HG03280 (cell line): ENCODE measurements at regions not wholly inside any gene's neighbourhood (a gene's known extent, or its start where the extent isn't known, plus 50 kb on each side); places are given as distances from the start of the nearest gene placed in this dataset.
"Not testable (repeated sequence)": the region's sequence is repeated elsewhere in the genome, so short reads cannot be mapped to it uniquely, and the experiment has no call there.

Source experiments
- ATAC-seq: cut with Tn5 transposase; IDR thresholded peaks from one replicate; pipeline ENCODE4 v1.9.1; 2021; ENCODE audit warnings: mild to moderate bottlenecking, moderate library complexity; ENCODE audit not compliant: unreplicated experiment

DNA sequence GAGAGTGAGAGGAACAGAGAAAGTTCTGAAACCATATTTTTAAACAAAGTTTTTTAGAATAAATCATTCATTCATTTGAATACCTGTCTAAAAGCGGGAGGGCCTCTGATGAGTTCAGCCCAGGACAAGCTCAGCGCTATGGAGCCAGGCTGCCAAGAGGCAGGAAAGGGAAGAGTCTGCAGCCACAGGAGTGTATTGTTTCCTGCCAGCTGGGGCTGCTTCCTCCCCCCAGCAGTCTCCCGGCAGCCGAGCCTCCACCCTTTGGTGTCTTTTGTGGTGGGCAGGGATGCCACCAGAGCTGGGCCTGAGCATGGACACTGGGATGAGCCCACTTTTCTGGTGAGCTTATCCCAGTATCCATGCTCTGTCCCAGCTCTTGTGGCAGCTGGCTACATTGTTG, 199.5 kb upstream of the TPRG1 start:
- ATAC-seq: no peak

DNA sequence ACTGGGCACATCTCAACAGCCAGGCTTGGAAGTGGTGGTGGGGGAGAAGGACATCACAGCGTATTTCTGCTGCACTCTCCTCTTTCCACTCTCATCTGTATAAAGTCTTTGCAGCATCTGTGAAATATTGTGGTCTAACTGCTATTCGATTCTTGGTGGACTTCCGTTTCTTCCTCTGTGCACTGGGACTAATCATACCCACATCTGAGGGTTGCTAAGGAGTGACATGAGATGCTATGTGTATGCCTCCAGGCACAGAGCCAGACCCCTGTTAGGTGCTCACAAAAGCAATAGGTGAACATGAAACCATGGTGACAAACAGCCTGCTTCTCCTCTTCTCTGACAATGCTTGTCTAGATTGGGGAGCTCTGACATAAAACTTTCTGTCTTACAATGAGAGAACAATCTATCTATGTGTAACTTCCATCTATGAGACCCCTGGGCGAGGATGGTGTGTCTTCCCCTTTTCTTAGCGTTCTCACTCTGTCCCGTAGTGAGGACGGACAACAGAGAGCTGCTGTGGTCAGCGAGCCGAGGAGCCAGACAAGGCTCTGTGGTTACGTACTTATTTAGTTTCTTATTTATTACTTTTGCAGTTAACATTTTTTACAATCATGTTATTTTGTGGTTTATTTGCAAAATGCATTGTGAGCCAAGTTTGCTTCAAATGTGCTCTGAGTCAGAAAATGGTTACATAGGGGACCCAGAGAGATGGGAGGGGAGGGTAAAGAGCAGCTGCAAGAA, 196.7 kb upstream of the TPRG1 start:
- no peak for ATAC-seq

GRCh38 chr3:188975600-188976314, 196.0 kb upstream of the TPRG1 start:
- no peak for ATAC-seq

DNA sequence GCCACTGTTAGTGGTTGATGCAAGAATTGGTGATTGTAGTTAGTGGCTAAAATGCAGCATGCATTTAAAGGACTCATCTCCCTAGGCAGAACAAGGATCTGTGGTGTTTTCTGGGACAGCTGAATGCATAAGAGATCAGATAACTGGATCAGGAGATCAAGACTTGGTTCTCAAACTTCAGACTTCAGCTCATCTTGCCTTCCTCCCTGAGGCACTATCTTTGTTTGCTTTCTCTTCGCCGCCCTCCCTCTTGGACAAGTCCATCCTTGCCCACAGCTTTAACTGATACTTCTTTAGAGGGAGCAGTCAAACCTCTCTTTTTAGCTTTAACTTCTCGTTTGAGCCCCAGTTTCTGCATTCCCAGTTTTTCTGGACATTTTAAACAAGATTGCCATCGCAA, 195.4 kb upstream of the TPRG1 start:
- no peak for ATAC-seq

DNA sequence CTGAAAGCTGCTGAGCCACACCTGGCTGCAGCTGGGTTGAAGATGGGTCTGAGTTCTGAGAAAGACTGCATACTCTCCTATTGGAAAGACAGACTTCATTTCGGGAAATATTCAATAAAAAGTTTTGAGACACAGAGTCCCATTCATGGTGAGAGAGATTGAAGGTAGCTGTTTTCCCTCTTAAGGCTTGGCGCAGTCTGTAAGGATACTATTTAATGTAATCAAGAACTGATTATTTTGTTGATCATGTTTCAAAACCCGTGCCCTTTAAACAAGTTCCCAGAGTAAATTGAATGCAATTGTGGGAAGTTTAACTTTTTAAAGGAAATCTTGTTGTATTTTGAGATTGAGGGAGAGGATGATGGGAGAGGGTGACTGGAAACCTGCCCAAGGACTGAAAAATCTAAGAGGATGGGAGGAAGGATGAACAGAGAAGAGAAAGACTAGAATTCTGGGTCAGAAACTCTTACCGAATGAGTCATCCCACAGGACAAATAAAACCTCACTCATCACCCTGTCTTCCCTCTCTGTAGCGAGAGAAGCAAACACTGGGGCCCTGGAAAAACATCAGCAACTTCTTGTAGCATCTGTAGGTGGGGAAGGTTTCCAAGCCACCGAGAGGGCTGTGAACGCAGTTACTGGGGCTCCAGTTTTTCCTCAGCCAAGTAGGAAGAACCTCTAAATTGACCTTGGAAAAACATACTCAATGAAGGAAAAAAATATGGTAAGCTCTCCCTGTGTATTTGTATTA, 193.2 kb upstream of the TPRG1 start:
- no peak for ATAC-seq

DNA sequence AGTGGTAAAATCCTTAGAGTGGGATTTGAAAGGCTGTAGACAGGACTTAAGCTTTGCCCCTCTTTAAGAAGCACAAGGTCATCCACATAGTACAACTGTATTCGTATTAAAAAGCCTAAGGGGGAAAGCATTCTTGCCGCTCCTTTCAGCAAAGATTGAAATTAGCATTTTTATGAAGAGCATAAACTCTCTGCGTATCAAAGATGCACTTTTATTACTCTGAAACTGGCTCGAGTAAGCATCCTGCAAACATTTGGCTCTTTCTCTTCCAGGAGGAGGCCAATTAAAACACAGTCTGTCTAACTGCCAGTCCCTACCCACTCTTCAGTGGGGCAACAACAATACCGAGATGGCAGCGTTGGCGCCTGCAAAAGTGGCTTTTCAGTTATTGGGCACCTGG, 192.5 kb upstream of the TPRG1 start:
- no peak for ATAC-seq

GRCh38 chr3:188979669-188980310, 192.0 kb upstream of the TPRG1 start:
- ATAC-seq: no peak

- ATAC-seq: no peak
These were observed 178.6 kb upstream of the TPRG1 start for GRCh38 chr3:188993181-188993580.

DNA sequence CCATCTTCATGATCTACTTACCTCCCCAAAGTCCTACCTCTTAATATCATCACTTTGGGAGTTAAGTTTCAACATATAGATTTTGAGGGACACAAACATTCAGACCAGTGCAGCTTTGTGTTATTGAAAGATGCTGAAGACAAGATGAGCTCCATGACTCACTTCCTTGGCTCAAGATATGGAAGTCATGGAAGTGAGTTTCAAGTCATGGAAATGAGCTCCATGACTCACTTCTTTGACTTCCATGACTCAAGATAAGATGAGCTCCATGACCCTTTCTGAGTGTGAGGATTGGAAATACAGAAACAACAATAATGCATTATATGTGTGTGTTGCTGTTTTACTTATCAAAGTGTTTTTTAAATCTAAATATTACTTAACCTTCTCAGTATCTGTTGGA, 170.2 kb upstream of the TPRG1 start:
- ATAC-seq: no peak

DNA sequence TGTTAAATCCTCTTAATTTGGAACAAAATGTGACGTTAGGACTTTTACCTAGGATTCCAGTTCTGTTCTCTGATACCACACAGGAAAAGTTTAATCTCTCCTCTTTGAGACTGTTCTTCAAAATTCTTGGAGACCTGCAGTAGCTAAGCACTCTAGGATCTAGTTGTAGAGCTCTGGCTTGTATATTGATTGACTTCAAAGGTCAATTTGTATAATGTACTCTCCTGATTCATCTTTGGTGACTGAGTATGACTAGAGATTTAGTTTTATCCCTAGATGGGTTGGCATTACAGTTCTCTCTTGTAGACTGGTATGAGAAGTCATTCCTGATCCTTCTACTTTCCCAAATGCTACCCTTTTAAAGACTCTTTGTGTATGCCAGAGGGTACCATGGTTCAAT, 168.4 kb upstream of the TPRG1 start:
- no peak for ATAC-seq

- no peak for ATAC-seq
These were observed 158.4 kb upstream of the TPRG1 start for GRCh38 chr3:189013224-189013888.

DNA sequence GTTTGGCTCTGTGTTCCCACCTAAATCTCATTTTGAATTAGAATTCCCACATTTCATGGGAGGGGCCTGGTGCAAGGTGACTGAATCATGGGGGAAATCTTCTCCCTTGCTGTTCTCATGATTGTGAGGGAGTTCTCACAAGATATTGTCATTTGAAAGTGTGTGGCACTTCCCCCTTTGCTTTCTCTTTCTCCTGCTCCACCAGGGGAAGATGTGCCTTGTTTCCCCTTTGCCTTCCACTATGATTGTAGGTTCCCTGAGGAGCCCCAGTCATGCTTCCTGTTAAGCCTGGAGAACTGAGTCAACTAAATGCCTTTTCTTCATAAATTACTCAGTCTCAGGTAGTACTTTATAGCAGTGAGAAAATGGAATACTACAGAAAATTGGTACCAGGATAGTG, 157.2 kb upstream of the TPRG1 start:
- ATAC-seq: no peak

GRCh38 chr3:189022576-189023466, 148.9 kb upstream of the TPRG1 start:
- not testable (repeated sequence) for ATAC-seq

GRCh38 chr3:189025866-189026265, 145.9 kb upstream of the TPRG1 start:
- ATAC-seq: no peak

DNA sequence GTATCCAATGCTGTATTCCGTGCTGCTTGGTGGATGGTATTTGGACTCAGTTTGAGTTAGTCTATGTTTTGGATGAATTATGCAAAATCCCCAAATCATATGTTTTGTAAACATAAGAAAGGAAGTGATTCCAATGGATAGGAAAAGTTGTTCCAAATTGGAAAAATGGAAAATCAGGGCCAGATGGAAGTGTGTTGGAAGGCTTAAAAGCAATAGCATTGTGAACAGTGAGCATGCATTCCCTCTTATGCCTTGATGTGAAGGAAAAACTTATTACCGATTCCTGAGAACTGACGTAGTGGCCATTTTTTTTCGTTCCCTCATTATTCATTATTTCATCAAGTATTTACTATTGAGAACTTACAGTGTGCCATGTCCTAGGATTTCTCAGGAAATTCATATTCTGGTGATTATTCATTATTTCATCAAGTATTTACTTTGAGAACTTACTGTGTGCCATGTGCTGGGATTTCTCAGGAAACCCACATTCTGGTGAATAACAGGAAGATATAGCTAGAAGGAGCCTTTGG, 144.1 kb upstream of the TPRG1 start:
- ATAC-seq: no peak

DNA sequence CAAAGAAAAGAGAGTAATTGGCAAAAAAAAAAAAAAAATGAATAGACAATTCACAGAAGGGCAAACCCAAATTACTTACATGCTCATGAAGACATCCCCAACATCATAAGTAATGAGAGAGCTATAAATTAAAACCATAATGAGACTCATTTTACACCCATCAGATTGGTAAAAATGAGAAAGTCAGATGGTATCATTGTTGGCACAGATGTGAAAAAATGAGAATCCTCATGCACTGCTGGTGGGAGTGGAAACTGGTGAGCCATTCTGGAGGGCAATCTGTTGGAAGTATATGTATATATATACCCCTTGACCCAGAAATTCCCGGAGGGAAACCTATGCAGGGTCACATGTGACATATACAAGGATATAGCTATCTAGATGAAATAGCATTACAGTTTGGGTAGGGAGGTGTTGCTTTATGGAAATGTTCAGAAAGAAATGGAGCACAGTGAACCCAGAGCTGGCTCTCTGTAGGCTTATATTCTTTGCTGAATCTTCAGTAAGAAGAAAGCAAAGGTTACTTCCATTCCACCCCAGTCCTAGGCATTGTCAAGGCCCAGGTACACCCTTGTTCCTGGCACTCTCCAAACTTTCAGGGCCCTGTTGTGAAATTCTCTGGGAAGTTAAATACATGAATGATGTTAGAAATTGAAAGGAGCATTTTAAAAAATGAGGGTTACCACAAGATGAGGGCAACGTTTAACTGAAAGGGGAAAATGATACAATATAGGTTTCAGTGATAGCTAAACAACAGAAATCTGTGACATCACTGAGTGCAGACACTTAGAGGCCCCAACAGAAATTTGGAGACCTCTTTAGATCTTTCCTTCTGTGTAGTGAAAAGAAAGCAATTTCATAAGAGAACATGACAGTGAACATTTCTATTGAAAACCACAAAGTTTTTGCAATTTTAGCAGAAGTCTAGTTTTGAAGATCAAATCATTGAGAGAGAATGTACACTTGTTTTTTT, 132.7 kb upstream of the TPRG1 start:
- no peak for ATAC-seq

DNA sequence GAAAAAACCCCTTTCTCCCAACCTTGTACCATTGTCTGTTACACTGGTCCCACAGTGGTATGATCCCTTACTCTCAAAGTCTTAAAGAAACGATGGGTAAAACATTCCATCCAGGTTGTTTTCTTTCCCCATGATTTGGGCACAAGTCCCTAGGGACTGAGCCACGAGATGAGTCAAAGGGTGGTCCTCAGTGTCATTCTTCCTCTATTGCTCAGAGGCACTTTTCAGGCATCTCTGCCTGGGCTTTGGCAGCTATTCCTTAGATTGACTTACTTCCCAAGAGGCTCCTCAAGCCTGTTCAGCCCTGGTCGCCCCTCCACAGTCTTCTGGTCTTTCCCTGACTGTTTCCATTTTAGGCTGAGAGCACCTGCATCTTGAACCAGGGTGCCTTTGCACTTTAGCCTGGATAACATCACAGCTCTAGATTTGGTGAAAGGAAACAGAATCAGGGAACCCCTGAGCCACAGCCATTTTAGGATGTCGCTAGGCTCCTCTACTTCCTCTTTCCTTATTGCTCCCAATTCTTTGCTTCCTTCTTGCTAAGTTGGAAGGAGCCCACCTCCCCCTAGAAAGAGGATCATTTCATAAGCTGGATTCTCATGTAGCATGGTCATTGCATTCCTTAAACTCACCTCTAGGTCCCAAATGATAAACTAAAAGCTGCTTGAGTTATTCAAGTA, 131.0 kb upstream of the TPRG1 start:
- ATAC-seq: no peak
